ENCODE measurements at regions not wholly inside any gene's neighbourhood (a gene's known extent, or its start where the extent isn't known, plus 50 kb on each side); places are given as distances from the start of the nearest gene placed in this dataset.

GRCh38 chr11:28442131-28442530 is 333.9 kb downstream of the METTL15 start:
- ATAC-seq (replicated peaks in 1 of 2) = no peak
- H3K9me3 Mint-ChIP-seq = peaks cover 0 to 2% of the 10 kb centered on the region in 2 donors
- H3K36me3 Mint-ChIP-seq (ENCODE audit: insufficient read depth in 2 of 2) = no peaks in the 10 kb centered on the region

GRCh38 chr11:28439403-28439802 is 331.2 kb downstream of the METTL15 start:
- ATAC-seq (replicated peaks in 1 of 2) (no peak), DNase-seq (no peak)
- Mint-ChIP-seq H3K4me1 (ENCODE audit: low read depth) (no peaks in the 10 kb centered on the region), H3K36me3 (ENCODE audit: insufficient read depth in 2 of 2) (no peaks in the 10 kb centered on the region), H3K27ac (no peak overlapping the region), H3K9me3 (peaks cover 0 to 1% of the 10 kb centered on the region in 2 donors), H3K27me3 (ENCODE audit: low read depth) (no peaks in the 10 kb centered on the region), H3K4me3 (no peak overlapping the region)

More at GRCh38 chr11:28442131-28442530, 333.9 kb downstream of the METTL15 start:
- Mint-ChIP-seq H3K4me1 (ENCODE audit: low read depth) (no peaks in the 10 kb centered on the region), H3K27me3 (ENCODE audit: low read depth) (no peaks in the 10 kb centered on the region), H3K4me3 (no peak overlapping the region), H3K27ac (no peak overlapping the region)
- DNase-seq = no peak

GRCh38 chr11:28420099-28420498 is 311.9 kb downstream of the METTL15 start:
- ATAC-seq (replicated peaks in 1 of 2) (no peak), DNase-seq (no peak)
- no peaks in the 10 kb centered on the region for H3K36me3 Mint-ChIP-seq (ENCODE audit: insufficient read depth in 2 of 2)
- H3K4me3 Mint-ChIP-seq = no peak overlapping the region
- no peak overlapping the region for H3K27ac Mint-ChIP-seq
- no peaks in the 10 kb centered on the region for H3K27me3 Mint-ChIP-seq (ENCODE audit: low read depth)
- no peaks in the 10 kb centered on the region for H3K4me1 Mint-ChIP-seq (ENCODE audit: low read depth)
- H3K9me3 Mint-ChIP-seq = peaks cover 3 to 9% of the 10 kb centered on the region in 2 donors

GRCh38 chr11:28417601-28418323 is 309.6 kb downstream of the METTL15 start:
- ATAC-seq (replicated peaks in 1 of 2) (no peak), DNase-seq (no peak)
- H3K27ac Mint-ChIP-seq = no peak overlapping the region
- H3K4me1 Mint-ChIP-seq (ENCODE audit: low read depth) = no peaks in the 10 kb centered on the region
- no peaks in the 10 kb centered on the region for H3K36me3 Mint-ChIP-seq (ENCODE audit: insufficient read depth in 2 of 2)
- H3K27me3 Mint-ChIP-seq (ENCODE audit: low read depth) = no peaks in the 10 kb centered on the region
- H3K9me3 Mint-ChIP-seq = peaks cover 3 to 9% of the 10 kb centered on the region in 2 donors
- H3K4me3 Mint-ChIP-seq = no peak overlapping the region

GRCh38 chr11:28412029-28412428 is 303.8 kb downstream of the METTL15 start:
- ATAC-seq (replicated peaks in 1 of 2) = no peak
- no peak overlapping the region for H3K27ac Mint-ChIP-seq

GRCh38 chr11:28401446-28401845 is 293.3 kb downstream of the METTL15 start:
- no peak for DNase-seq
- H3K4me1 Mint-ChIP-seq (ENCODE audit: low read depth) = no peaks in the 10 kb centered on the region
- H3K9me3 Mint-ChIP-seq = no peaks in the 10 kb centered on the region

More at GRCh38 chr11:28412029-28412428, 303.8 kb downstream of the METTL15 start:
- Mint-ChIP-seq H3K9me3 (peaks cover 0 to 3% of the 10 kb centered on the region in 2 donors), H3K27me3 (ENCODE audit: low read depth) (no peaks in the 10 kb centered on the region), H3K4me3 (no peak overlapping the region), H3K36me3 (ENCODE audit: insufficient read depth in 2 of 2) (no peaks in the 10 kb centered on the region), H3K4me1 (ENCODE audit: low read depth) (no peaks in the 10 kb centered on the region)
- no peak for DNase-seq

GRCh38 chr11:28400331-28401100 is 292.3 kb downstream of the METTL15 start:
- Mint-ChIP-seq H3K4me1 (ENCODE audit: low read depth) (no peaks in the 10 kb centered on the region), H3K27me3 (ENCODE audit: low read depth) (no peaks in the 10 kb centered on the region), H3K36me3 (ENCODE audit: insufficient read depth in 2 of 2) (no peaks in the 10 kb centered on the region), H3K4me3 (no peak overlapping the region), H3K9me3 (no peaks in the 10 kb centered on the region), H3K27ac (no peak overlapping the region)
- ATAC-seq (replicated peaks in 1 of 2) (no peak), DNase-seq (no peak)

More at GRCh38 chr11:28401446-28401845, 293.3 kb downstream of the METTL15 start:
- Mint-ChIP-seq H3K27me3 (ENCODE audit: low read depth) (no peaks in the 10 kb centered on the region), H3K4me3 (no peak overlapping the region), H3K27ac (no peak overlapping the region), H3K36me3 (ENCODE audit: insufficient read depth in 2 of 2) (no peaks in the 10 kb centered on the region)
- ATAC-seq (replicated peaks in 1 of 2) = no peak

GRCh38 chr11:28393348-28393747 is 285.2 kb downstream of the METTL15 start:
- DNase-seq (no peak), ATAC-seq (replicated peaks in 1 of 2) (no peak)
- H3K4me3 Mint-ChIP-seq = no peak overlapping the region
- no peak overlapping the region for H3K27ac Mint-ChIP-seq
- peaks cover 1 to 2% of the 10 kb centered on the region in 2 donors for H3K36me3 Mint-ChIP-seq (ENCODE audit: insufficient read depth in 2 of 2)
- no peaks in the 10 kb centered on the region for H3K27me3 Mint-ChIP-seq (ENCODE audit: low read depth)
- H3K4me1 Mint-ChIP-seq (ENCODE audit: low read depth) = no peaks in the 10 kb centered on the region
- H3K9me3 Mint-ChIP-seq = peaks cover 6 to 8% of the 10 kb centered on the region in 2 donors

- Mint-ChIP-seq H3K4me1 (ENCODE audit: low read depth) (no peaks in the 10 kb centered on the region), H3K36me3 (ENCODE audit: insufficient read depth in 2 of 2) (peaks cover 6 to 9% of the 10 kb centered on the region in 2 donors), H3K27ac (no peak overlapping the region)
Measured at GRCh38 chr11:28384418-28384817, 276.2 kb downstream of the METTL15 start.

GRCh38 chr11:28383456-28383855 is 275.3 kb downstream of the METTL15 start:
- no peak overlapping the region for H3K4me3 Mint-ChIP-seq

More at GRCh38 chr11:28384418-28384817, 276.2 kb downstream of the METTL15 start:
- no peak overlapping the region for H3K4me3 Mint-ChIP-seq
- no peaks in the 10 kb centered on the region for H3K27me3 Mint-ChIP-seq (ENCODE audit: low read depth)
- no peak for DNase-seq
- peaks cover 8% of the 10 kb centered on the region in 2 donors for H3K9me3 Mint-ChIP-seq
- no peak for ATAC-seq (replicated peaks in 1 of 2)

More at GRCh38 chr11:28383456-28383855, 275.3 kb downstream of the METTL15 start:
- Mint-ChIP-seq H3K9me3 (peaks cover 9 to 11% of the 10 kb centered on the region in 2 donors), H3K4me1 (ENCODE audit: low read depth) (no peaks in the 10 kb centered on the region), H3K36me3 (ENCODE audit: insufficient read depth in 2 of 2) (peaks cover 7 to 9% of the 10 kb centered on the region in 2 donors), H3K27me3 (ENCODE audit: low read depth) (no peaks in the 10 kb centered on the region), H3K27ac (no peak overlapping the region)
- ATAC-seq (replicated peaks in 1 of 2) (no peak), DNase-seq (no peak)
